ENCODE measurements at regions not wholly inside any gene's neighbourhood (a gene's known extent, or its start where the extent isn't known, plus 50 kb on each side); places are given as distances from the start of the nearest gene placed in this dataset.

- no peak for TF ChIP-seq CTCF (IDR thresholded peaks at IDR 0.05; ENCODE audit: low read depth, low read length, poor library complexity, severe bottlenecking)
- no peak for TF ChIP-seq EZH2phosphoT487 (IDR thresholded peaks at IDR 0.05; ENCODE audit: borderline replicate concordance, low read length)
These were observed 96.5 kb upstream of the AJAP1 start for GRCh38 chr1:4557949-4558348.

All from DOHH2 (cell line).